Liver (tissue), 7 donors: ENCODE measurements at regions not wholly inside any gene's neighbourhood (a gene's known extent, or its start where the extent isn't known, plus 50 kb on each side); places are given as distances from the start of the nearest gene placed in this dataset.

ENCODE experiments used
- DNase-seq: peaks from one replicate; pipeline ENCODE4 v3.0.0-alpha.2; 2017; ENCODE audit warnings: low spot score
- H3K27ac ChIP-seq, 2 donors: one replicate each; pipeline ENCODE4 v1.7.0; 2013; ENCODE audit warnings: inconsistent platforms in 2 of 2, low read length in 2 of 2, control low read depth in 1 of 2, low read depth in 1 of 2, mild to moderate bottlenecking in 1 of 2
- H3K27me3 ChIP-seq, 4 donors: one replicate each; pipeline versions ENCODE4 v1.6.1 to v1.7.0; 2013; ENCODE audit warnings: low read length in 3 of 4, inconsistent platforms in 1 of 4, mild to moderate bottlenecking in 1 of 4, moderate library complexity in 1 of 4; ENCODE audit not compliant: control insufficient read depth in 4 of 4, insufficient read depth in 4 of 4
- H3K36me3 ChIP-seq, 4 donors: one replicate each; pipeline versions ENCODE4 v1.6.1 to v1.7.0; 2013; ENCODE audit warnings: low read length in 3 of 4, mild to moderate bottlenecking in 3 of 4, low read depth in 1 of 4, moderate library complexity in 1 of 4; ENCODE audit not compliant: control insufficient read depth in 4 of 4, insufficient read depth in 3 of 4
- H3K4me1 ChIP-seq, 4 donors: one replicate each; pipeline versions ENCODE4 v1.6.1 to v1.7.0; 2013; ENCODE audit warnings: low read length in 3 of 4, mild to moderate bottlenecking in 3 of 4, moderate library complexity in 1 of 4; ENCODE audit not compliant: control insufficient read depth in 4 of 4, insufficient read depth in 4 of 4
- H3K4me3 ChIP-seq, 3 donors: one replicate each; pipeline versions ENCODE4 v1.6.1 to v1.7.0; 2013; ENCODE audit warnings: low read length in 3 of 3, control low read depth in 1 of 3, low read depth in 1 of 3, mild to moderate bottlenecking in 1 of 3
- H3K9ac ChIP-seq, 2 donors: one replicate each; pipeline ENCODE4 v1.7.0; 2013; ENCODE audit warnings: low read length in 2 of 2, mild to moderate bottlenecking in 2 of 2, moderate library complexity in 2 of 2, control low read depth in 1 of 2, low read depth in 1 of 2
- H3K9me3 ChIP-seq, 4 donors: one replicate each; pipeline versions ENCODE4 v1.6.1 to v1.7.0; 2013; ENCODE audit warnings: low read length in 3 of 4; ENCODE audit not compliant: control insufficient read depth in 4 of 4
- ATF3 ChIP-seq: IDR thresholded peaks from 2 replicates; pipeline ENCODE4 v1.6.1; 2016; ENCODE audit warnings: antibody characterized with exemption
- FOXA1 ChIP-seq: IDR thresholded peaks from 2 replicates; pipeline ENCODE4 v1.6.1; 2016; ENCODE audit warnings: antibody characterized with exemption
- FOXA2 ChIP-seq: IDR thresholded peaks from 2 replicates; pipeline ENCODE4 v1.6.1; 2016; ENCODE audit warnings: antibody characterized with exemption
- GABPA ChIP-seq, 2 donors: IDR thresholded peaks in 1 of 2; conservative IDR thresholded peaks in 1 of 2; 2 replicates each; pipeline ENCODE4 v1.6.1; 2016; ENCODE audit warnings: antibody characterized with exemption in 2 of 2, mild to moderate bottlenecking in 1 of 2, moderate library complexity in 1 of 2
- HNF4A ChIP-seq, 2 donors: conservative IDR thresholded peaks; 2 replicates each; pipeline ENCODE4 v1.6.1; 2016; ENCODE audit warnings: antibody characterized with exemption in 2 of 2, mild to moderate bottlenecking in 2 of 2
- JUND ChIP-seq, 2 donors: IDR thresholded peaks; 2 replicates each; pipeline ENCODE4 v1.6.1; 2016; ENCODE audit warnings: antibody characterized with exemption in 2 of 2
- MAX ChIP-seq: IDR thresholded peaks from 2 replicates; pipeline ENCODE4 v1.6.1; 2016; ENCODE audit warnings: antibody characterized with exemption
- RAD21 ChIP-seq, 2 donors: IDR thresholded peaks; 2 replicates each; pipeline ENCODE4 v1.6.1; 2016; ENCODE audit warnings: antibody characterized with exemption in 2 of 2, mild to moderate bottlenecking in 2 of 2
- REST ChIP-seq: IDR thresholded peaks from 2 replicates; pipeline ENCODE4 v1.6.1; 2016; ENCODE audit warnings: antibody characterized with exemption, mild to moderate bottlenecking
- RXRA ChIP-seq, 2 donors: IDR thresholded peaks; 2 replicates each; pipeline ENCODE4 v1.6.1; 2017 to 2018; ENCODE audit warnings: antibody characterized with exemption in 2 of 2, mild to moderate bottlenecking in 1 of 2
- SP1 ChIP-seq: IDR thresholded peaks from 2 replicates; pipeline ENCODE4 v1.6.1; 2018; ENCODE audit warnings: antibody characterized with exemption, mild to moderate bottlenecking
- TAF1 ChIP-seq: conservative IDR thresholded peaks from 2 replicates; pipeline ENCODE4 v1.6.1; 2016; ENCODE audit warnings: antibody characterized with exemption, mild to moderate bottlenecking
- ZBTB33 ChIP-seq: IDR thresholded peaks from 2 replicates; pipeline ENCODE4 v1.6.1; 2016; ENCODE audit warnings: antibody characterized with exemption
- WGBS: extraction: QIAGEN DNeasy Blood & Tissue Kit; methylation state at CpG from one replicate; pipeline ENCODE4 v1.1.7; 2013; 5-methylcytosine and 5-hydroxymethylcytosine counted together
- donor health status: healthy.
- donor health status: healthy.
- donor health status: healthy.
- donor health status: healthy.

- H3K4me1 ChIP-seq, result peaks cover 9 to 23% (median 15%) of the 10 kb centered on the region in 4 donors
- no peak overlapping the region for H3K27ac ChIP-seq
- no peak for TF ChIP-seq REST
- no peak for TF ChIP-seq FOXA1
- no peak for TF ChIP-seq HNF4A (conservative IDR thresholded peaks at IDR 0.05)
- TF ChIP-seq RAD21 (IDR thresholded peaks at IDR 0.05), result no peak
- TF ChIP-seq FOXA2, result no peak
- TF ChIP-seq MAX, result no peak
- no peak for TF ChIP-seq JUND (IDR thresholded peaks at IDR 0.05)
- TF ChIP-seq RXRA (IDR thresholded peaks at IDR 0.05), result no peak
- no peak for TF ChIP-seq TAF1
- TF ChIP-seq ZBTB33, result no peak
- 3% methylated on average over 82 of the region's 82 CpGs for WGBS
- H3K36me3 ChIP-seq, result no peaks in the 10 kb centered on the region
- peak overlapping the region in 1 of 3 donors; percentile 50 for H3K4me3 ChIP-seq
- no peak overlapping the region for H3K9ac ChIP-seq
- DNase-seq, result no peak
- H3K9me3 ChIP-seq, result no peaks in the 10 kb centered on the region
- peaks cover 3 to 13% (median 9%) of the 10 kb centered on the region in 4 donors for H3K27me3 ChIP-seq
Measured at GRCh38 chr1:47709019-47709871, 271.4 kb downstream of the FOXD2 start.

- Histone ChIP-seq H3K36me3 (no peaks in the 10 kb centered on the region), H3K9me3 (no peaks in the 10 kb centered on the region), H3K27ac (no peak overlapping the region), H3K4me3 (peak overlapping the region in 1 of 3 donors; percentile 50), H3K9ac (no peak overlapping the region), H3K27me3 (peaks cover 3 to 15% (median 9%) of the 10 kb centered on the region in 4 donors), H3K4me1 (peaks cover 9 to 23% (median 15%) of the 10 kb centered on the region in 4 donors)
- no peak for DNase-seq
- no peak for TF ChIP-seq SP1
- no peak for TF ChIP-seq ATF3
- TF ChIP-seq JUND (IDR thresholded peaks at IDR 0.05), result no peak
- no peak for TF ChIP-seq ZBTB33
- no peak for TF ChIP-seq TAF1
- TF ChIP-seq GABPA (IDR thresholded peaks at IDR 0.05 in 1 of 2, conservative IDR thresholded peaks at IDR 0.05 in 1 of 2), result no peak
- no peak for TF ChIP-seq RAD21 (IDR thresholded peaks at IDR 0.05)
- 2% methylated on average over 25 of the region's 25 CpGs for WGBS
Measured at GRCh38 chr1:47709872-47710231, 272.0 kb downstream of the FOXD2 start.
